ENCODE measurements at regions not wholly inside any gene's neighbourhood (a gene's known extent, or its start where the extent isn't known, plus 50 kb on each side); places are given as distances from the start of the nearest gene placed in this dataset.
"Not testable (repeated sequence)": the region's sequence is repeated elsewhere in the genome, so short reads cannot be mapped to it uniquely, and the experiment has no call there.

DNA sequence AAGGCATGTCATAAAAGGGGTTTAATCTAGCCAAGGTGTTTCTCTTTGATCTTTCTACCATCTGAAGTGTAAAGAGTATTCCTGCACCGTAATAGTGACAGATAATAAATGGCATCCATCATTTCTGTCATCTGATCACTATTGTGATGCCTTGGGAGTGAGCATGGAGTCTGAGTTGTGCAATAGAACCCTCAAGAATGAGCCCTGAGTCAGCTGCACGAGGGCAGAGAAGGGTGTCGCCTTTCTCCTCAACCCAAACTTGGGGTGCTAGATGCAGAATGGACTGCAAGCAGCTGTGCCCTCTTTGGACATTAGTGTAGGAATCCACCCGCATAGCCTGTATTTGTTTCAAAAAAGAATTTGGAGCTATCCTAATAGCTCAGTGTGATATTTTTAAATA, 115.2 kb downstream of the ZNF37A start:
- WGBS, 3 donors, result 45 to 57% (median 48%) methylated on average over 4 of the region's 4 CpGs
- no peak overlapping the region for H3K27ac ChIP-seq (ENCODE audit: low read depth, low read length)

GRCh38 chr10:38209748-38210147, 115.6 kb downstream of the ZNF37A start:
- H3K27ac ChIP-seq (ENCODE audit: low read depth, low read length), result not testable (repeated sequence)

- 64 to 90% (median 84%) methylated on average over 1 of the region's 1 CpG for WGBS, 3 donors
- H3K27ac ChIP-seq (ENCODE audit: low read depth, low read length), result no peak overlapping the region
These were observed 118.3 kb downstream of the ZNF37A start for GRCh38 chr10:38212460-38212859.

DNA sequence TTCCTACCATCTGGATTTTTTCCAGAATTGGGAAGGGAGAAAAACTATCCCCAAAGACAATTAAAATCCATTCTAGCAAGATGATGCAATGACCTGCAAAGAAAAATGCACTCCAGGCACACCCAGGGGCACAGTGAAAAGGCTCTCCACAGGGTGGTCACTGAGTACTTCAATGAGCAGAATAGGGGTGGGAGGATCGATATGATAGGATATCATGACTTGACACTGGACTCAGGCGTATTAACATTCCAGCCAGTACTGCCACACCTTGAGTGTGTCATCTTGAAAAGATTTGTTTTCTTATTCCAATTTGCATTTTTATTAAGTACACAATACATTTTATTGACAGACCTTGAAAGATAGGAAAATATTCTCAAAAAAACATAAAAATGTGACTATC, 132.2 kb downstream of the ZNF37A start:
- 67 to 85% (median 70%) methylated on average over 2 of the region's 2 CpGs for WGBS, 3 donors
- H3K27ac ChIP-seq (ENCODE audit: low read depth, low read length), result no peak overlapping the region

- 81 to 97% (median 87%) methylated on average over 2 of the region's 2 CpGs for WGBS, 3 donors
- H3K27ac ChIP-seq (ENCODE audit: low read depth, low read length), result no peak overlapping the region
These were observed 134.3 kb downstream of the ZNF37A start for GRCh38 chr10:38228394-38228793.

DNA sequence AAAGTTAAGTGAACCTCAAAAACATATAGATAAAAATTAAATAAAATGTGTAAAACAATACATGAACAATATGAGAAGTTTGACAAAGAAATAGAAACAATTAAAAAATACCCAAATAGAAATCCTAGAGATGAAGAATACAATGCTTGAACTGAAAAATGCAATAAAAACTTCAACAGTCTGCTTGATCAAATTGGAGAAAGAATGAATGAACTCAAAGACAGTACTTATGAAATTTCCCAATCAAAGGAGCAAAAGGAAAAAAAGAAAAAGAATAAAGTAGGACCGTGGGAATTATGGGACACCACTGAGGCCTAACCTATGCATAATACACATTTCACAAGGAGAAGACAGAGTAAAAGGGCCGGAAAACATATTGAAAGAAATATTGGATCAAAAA, 144.3 kb downstream of the ZNF37A start:
- H3K27ac ChIP-seq (ENCODE audit: low read depth, low read length), result not testable (repeated sequence)
- 61 to 76% (median 66%) methylated on average over 2 of the region's 2 CpGs for WGBS, 3 donors

DNA sequence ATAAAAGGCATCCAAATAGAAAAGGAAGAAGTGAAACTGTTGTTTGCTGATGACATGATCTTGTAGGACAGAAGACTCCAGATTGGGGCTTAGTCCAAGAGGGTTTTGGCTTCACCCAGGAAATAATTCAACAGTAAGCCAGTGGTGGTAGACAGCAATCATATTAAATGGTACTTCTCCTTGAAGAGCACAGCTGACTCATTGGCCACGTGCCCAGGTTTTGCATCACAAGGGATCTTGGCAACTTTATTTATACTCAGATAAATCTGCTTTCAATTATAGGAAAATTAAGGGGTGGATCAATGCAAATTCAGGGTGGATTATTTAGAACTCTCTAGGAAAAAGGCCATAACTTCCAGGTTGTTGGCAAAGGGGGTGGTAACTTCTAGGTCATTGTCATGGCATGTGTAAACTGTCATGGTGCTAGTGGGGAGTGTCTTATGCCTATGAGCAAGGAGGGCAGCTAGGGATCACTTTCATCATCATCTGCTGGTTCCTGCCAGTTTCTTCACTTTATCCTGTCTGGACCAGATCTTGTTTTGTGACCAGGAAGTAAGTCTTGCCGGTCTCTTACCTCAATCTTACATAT, 148.0 kb downstream of the ZNF37A start:
- WGBS, 3 donors, result 35 to 45% (median 41%) methylated on average over 2 of the region's 2 CpGs
- not testable (repeated sequence) for H3K27ac ChIP-seq (ENCODE audit: low read depth, low read length)

GRCh38 chr10:38248113-38248512, 154.0 kb downstream of the ZNF37A start:
- 14 to 29% (median 20%) methylated on average over 1 of the region's 1 CpG for WGBS, 3 donors
- not testable (repeated sequence) for H3K27ac ChIP-seq (ENCODE audit: low read depth, low read length)

DNA sequence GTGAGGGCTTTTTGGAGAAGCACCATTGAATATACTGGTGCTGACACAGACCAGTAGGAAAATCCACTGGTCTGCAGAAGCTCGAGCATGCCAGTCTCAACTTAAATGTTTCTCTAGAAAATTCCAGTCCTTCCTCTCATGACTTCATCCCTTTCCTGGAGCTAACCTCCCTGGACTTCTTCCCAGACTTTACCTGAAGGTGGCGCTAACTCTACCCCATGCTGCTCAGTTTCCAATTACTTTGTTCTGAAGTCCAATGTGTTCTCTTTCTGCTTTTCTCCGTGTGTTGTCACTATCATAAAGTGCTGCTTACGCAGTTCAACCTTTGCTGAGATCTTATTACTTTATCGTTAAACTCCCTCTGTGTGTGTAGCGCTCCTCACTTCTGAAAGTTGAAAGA, 158.4 kb downstream of the ZNF37A start:
- 25 to 54% (median 27%) methylated on average over 3 to 4 of the region's 6 CpGs for WGBS, 3 donors
- H3K27ac ChIP-seq (ENCODE audit: low read depth, low read length), result not testable (repeated sequence)

DNA sequence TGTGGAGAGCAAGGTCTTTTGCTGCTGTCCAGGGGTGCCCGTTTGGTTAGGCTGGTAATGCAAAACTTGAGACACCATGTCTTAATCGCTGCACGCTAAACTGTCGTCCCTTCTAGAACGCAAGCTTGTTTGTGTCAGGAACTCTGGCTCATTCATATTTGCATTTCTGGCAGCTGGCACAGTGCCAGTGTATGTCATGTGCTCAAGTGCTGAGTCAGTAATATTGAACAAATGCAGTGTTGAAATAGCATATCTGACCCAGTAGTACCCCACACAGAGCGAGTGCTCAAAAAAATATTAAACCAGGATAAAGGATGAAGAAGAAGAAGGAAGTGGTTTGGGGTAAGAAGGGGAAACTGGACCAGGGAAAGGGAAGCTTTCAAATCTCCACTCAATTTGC, 173.4 kb downstream of the ZNF37A start:
- 57 to 78% (median 74%) methylated on average over 6 of the region's 6 CpGs for WGBS, 3 donors
- H3K27ac ChIP-seq (ENCODE audit: low read depth, low read length), result not testable (repeated sequence)

DNA sequence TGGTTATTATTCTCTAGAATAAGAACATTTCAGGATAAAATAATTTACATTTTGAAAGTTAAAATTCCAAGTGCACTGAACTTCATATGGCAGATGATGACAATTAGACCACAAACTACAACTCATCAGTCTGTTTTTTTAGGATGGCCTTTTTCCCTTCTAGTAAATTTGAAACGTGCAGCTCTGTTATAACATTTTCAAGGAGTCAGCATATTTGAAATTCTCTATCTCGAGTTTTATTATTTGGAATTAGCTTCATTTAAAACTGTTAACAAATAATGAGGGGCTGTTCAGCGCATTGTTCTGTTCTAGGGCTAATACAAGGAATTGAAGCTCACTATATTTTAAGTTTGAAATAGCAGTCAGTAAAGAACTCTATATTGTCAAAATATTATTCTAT, 176.9 kb downstream of the ZNF37A start:
- H3K27ac ChIP-seq (ENCODE audit: low read depth, low read length), result not testable (repeated sequence)
- WGBS, 3 donors, result 36 to 52% (median 46%) methylated on average over 3 of the region's 3 CpGs

GRCh38 chr10:38274879-38275278, 180.7 kb downstream of the ZNF37A start:
- WGBS, 3 donors, result 65 to 77% (median 68%) methylated on average over 2 of the region's 2 CpGs
- not testable (repeated sequence) for H3K27ac ChIP-seq (ENCODE audit: low read depth, low read length)

GRCh38 chr10:38292560-38292959, 198.4 kb downstream of the ZNF37A start:
- 53 to 88% (median 74%) methylated on average over 1 to 2 of the region's 2 CpGs for WGBS, 3 donors
- H3K27ac ChIP-seq (ENCODE audit: low read depth, low read length), result not testable (repeated sequence)

- WGBS, 3 donors, result 63 to 76% (median 73%) methylated on average over 5 of the region's 5 CpGs
- not testable (repeated sequence) for H3K27ac ChIP-seq (ENCODE audit: low read depth, low read length)
These were observed 216.0 kb downstream of the ZNF37A start for GRCh38 chr10:38310111-38310510.

- not testable (repeated sequence) for H3K27ac ChIP-seq (ENCODE audit: low read depth, low read length)
- WGBS, 3 donors, result 72 to 74% (median 74%) methylated on average over 4 of the region's 4 CpGs
These were observed 221.1 kb downstream of the ZNF37A start for GRCh38 chr10:38315090-38315805.

GRCh38 chr10:38321393-38321792, 227.3 kb downstream of the ZNF37A start:
- H3K27ac ChIP-seq (ENCODE audit: low read depth, low read length), result not testable (repeated sequence)
- 78 to 88% (median 84%) methylated on average over 8 of the region's 8 CpGs for WGBS, 3 donors

- 55 to 74% (median 71%) methylated on average over 2 of the region's 2 CpGs for WGBS, 3 donors
- not testable (repeated sequence) for H3K27ac ChIP-seq (ENCODE audit: low read depth, low read length)
These were observed 236.2 kb downstream of the ZNF37A start for GRCh38 chr10:38330306-38330705.

GRCh38 chr10:38331106-38331505, 237.0 kb downstream of the ZNF37A start:
- H3K27ac ChIP-seq (ENCODE audit: low read depth, low read length), result not testable (repeated sequence)
- WGBS, 3 donors, result 74 to 86% (median 74%) methylated on average over 2 of the region's 2 CpGs

- not testable (repeated sequence) for H3K27ac ChIP-seq (ENCODE audit: low read depth, low read length)
- WGBS, 3 donors, result 70 to 80% (median 72%) methylated on average over 3 of the region's 4 CpGs
These were observed 239.6 kb downstream of the ZNF37A start for GRCh38 chr10:38333699-38334098.

- 82 to 86% (median 84%) methylated on average over 1 of the region's 1 CpG for WGBS, 3 donors
These were observed 256.5 kb downstream of the ZNF37A start for GRCh38 chr10:38350645-38351044.

More at GRCh38 chr10:38350645-38351044, 256.5 kb downstream of the ZNF37A start:
- not testable (repeated sequence) for H3K27ac ChIP-seq (ENCODE audit: low read depth, low read length)
